Keratinocyte (primary cell): ENCODE measurements at regions not wholly inside any gene's neighbourhood (a gene's known extent, or its start where the extent isn't known, plus 50 kb on each side); places are given as distances from the start of the nearest gene placed in this dataset.

Source experiments
- DNase-seq: peaks from one replicate; pipeline ENCODE4 v3.0.0-alpha.2; 2011; ENCODE audit warnings: low read depth, missing footprints, low spot score
- FAIRE-seq: peaks from 2 replicates; lab custom pipeline; 2011; peaks lifted over from hg19 to GRCh38; lab: Jason Lieb, UNC
- H2AFZ ChIP-seq: 2 replicates; pipeline ENCODE4 v1.6.0; 2012; ENCODE audit warnings: low read length, control low read depth, inconsistent platforms; ENCODE audit not compliant: control insufficient read depth
- H3K27ac ChIP-seq: 2 replicates; pipeline ENCODE4 v1.5.1; 2011; ENCODE audit warnings: low read length; ENCODE audit not compliant: control insufficient read depth, insufficient read depth
- H3K27me3 ChIP-seq: 3 replicates; pipeline ENCODE4 v1.6.0; 2011; ENCODE audit warnings: low read length; ENCODE audit not compliant: control insufficient read depth, insufficient read depth; ENCODE audit errors: extremely low read depth
- H3K36me3 ChIP-seq, 2 experiments: 2 replicates in 1 of 2; 3 replicates in 1 of 2; pipeline ENCODE4 v1.5.1; 2011; ENCODE audit warnings: low read length in 2 of 2, mild to moderate bottlenecking in 1 of 2; ENCODE audit not compliant: control insufficient read depth in 2 of 2, insufficient read depth in 2 of 2; ENCODE audit errors: extremely low read depth in 1 of 2
- H3K4me1 ChIP-seq: 3 replicates; pipeline ENCODE4 v1.5.1; 2011; ENCODE audit warnings: low read length; ENCODE audit not compliant: control insufficient read depth, insufficient read depth; ENCODE audit errors: extremely low read depth
- H3K4me2 ChIP-seq: 3 replicates; pipeline ENCODE4 v1.6.0; 2011; ENCODE audit warnings: low read depth, low read length; ENCODE audit not compliant: control insufficient read depth, insufficient read depth; ENCODE audit errors: extremely low read depth
- H3K4me3 ChIP-seq, 3 experiments: fragments of 200-600 bp in 1 of 3; sonication (generic) in 1 of 3; 2 replicates in 2 of 3; 3 replicates in 1 of 3; pipeline ENCODE4 v1.5.1; 2011 to 2016; ENCODE audit warnings: low read length in 3 of 3, mild to moderate bottlenecking in 3 of 3, control low read depth in 2 of 3, inconsistent platforms in 1 of 3, low read depth in 1 of 3, mixed read lengths in 1 of 3, mixed run types in 1 of 3, moderate library complexity in 1 of 3; ENCODE audit not compliant: control insufficient read depth in 2 of 3, insufficient read depth in 2 of 3; ENCODE audit errors: extremely low read depth in 1 of 3
- H3K79me2 ChIP-seq: 2 replicates; pipeline ENCODE4 v1.6.0; 2012; ENCODE audit warnings: low read length; ENCODE audit not compliant: control insufficient read depth, insufficient read depth
- H3K9ac ChIP-seq: 3 replicates; pipeline ENCODE4 v1.6.0; 2011; ENCODE audit warnings: low read length; ENCODE audit not compliant: control insufficient read depth, insufficient read depth; ENCODE audit errors: extremely low read depth
- H3K9me1 ChIP-seq: 3 replicates; pipeline ENCODE4 v1.6.0; 2011; ENCODE audit warnings: low read length; ENCODE audit not compliant: control insufficient read depth, insufficient read depth; ENCODE audit errors: extremely low read depth
- H3K9me3 ChIP-seq: 2 replicates; pipeline ENCODE4 v1.5.1; 2012; ENCODE audit warnings: low read depth, low read length; ENCODE audit not compliant: control insufficient read depth
- H4K20me1 ChIP-seq: 3 replicates; pipeline ENCODE4 v1.6.0; 2011; ENCODE audit warnings: low read length; ENCODE audit not compliant: control insufficient read depth, insufficient read depth; ENCODE audit errors: extremely low read depth
- EZH2 ChIP-seq: IDR thresholded peaks from one replicate; pipeline ENCODE4 v1.6.1; 2012; ENCODE audit warnings: inconsistent platforms, mild to moderate bottlenecking, low read length, moderate library complexity
- dilution Hi-C: fragments of 300-500 bp; cut with MboI; formaldehyde crosslinking; loops from one replicate; pipeline ENCODE4 v1.7.0; 2020; ENCODE audit warnings: low sequenced_read_pairs; ENCODE audit not compliant: extremely low pct_ligation_motif_present
- TF ChIP-seq, protein P1 (sequence below), 3 experiments: IDR thresholded peaks in 1 of 3; conservative IDR thresholded peaks in 1 of 3; optimal IDR thresholded peaks in 1 of 3; 2 replicates in 2 of 3; 3 replicates in 1 of 3; pipeline versions ENCODE3 to v1.5.1; 2011; ENCODE audit warnings: low read length in 3 of 3, mild to moderate bottlenecking in 3 of 3, moderate library complexity in 2 of 3, control low read depth in 1 of 3, inconsistent platforms in 1 of 3; ENCODE audit not compliant: insufficient read depth in 2 of 3; ENCODE audit errors: extremely low read depth in 1 of 3

GRCh38 chr11:71199226-71199820, 53.1 kb downstream of the SHANK2 start:
- Histone ChIP-seq H4K20me1 (no peaks in the 10 kb centered on the region), H3K9me1 (no peaks in the 10 kb centered on the region), H3K9ac (no peak overlapping the region), H2AFZ (no peak overlapping the region), H3K79me2 (no peaks in the 10 kb centered on the region), H3K36me3 (no peaks in the 10 kb centered on the region), H3K4me1 (no peaks in the 10 kb centered on the region), H3K9me3 (no peaks in the 10 kb centered on the region), H3K4me3 (no peak overlapping the region), H3K27me3 (no peaks in the 10 kb centered on the region), H3K27ac (no peak overlapping the region), H3K4me2 (no peak overlapping the region)
- TF ChIP-seq EZH2: no peak
- TF ChIP-seq, protein P1, sequence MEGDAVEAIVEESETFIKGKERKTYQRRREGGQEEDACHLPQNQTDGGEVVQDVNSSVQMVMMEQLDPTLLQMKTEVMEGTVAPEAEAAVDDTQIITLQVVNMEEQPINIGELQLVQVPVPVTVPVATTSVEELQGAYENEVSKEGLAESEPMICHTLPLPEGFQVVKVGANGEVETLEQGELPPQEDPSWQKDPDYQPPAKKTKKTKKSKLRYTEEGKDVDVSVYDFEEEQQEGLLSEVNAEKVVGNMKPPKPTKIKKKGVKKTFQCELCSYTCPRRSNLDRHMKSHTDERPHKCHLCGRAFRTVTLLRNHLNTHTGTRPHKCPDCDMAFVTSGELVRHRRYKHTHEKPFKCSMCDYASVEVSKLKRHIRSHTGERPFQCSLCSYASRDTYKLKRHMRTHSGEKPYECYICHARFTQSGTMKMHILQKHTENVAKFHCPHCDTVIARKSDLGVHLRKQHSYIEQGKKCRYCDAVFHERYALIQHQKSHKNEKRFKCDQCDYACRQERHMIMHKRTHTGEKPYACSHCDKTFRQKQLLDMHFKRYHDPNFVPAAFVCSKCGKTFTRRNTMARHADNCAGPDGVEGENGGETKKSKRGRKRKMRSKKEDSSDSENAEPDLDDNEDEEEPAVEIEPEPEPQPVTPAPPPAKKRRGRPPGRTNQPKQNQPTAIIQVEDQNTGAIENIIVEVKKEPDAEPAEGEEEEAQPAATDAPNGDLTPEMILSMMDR (optimal IDR thresholded peaks at IDR 0.05 in 1 of 3, IDR thresholded peaks at IDR 0.05 in 1 of 3, conservative IDR thresholded peaks at IDR 0.05 in 1 of 3; ENCODE audit: extremely low read depth in 1 of 3, insufficient read depth in 2 of 3, low read length in 3 of 3): no peak
- FAIRE-seq: no peak
- dilution Hi-C loops: no loop called here
- no peak for DNase-seq

- H3K4me1 ChIP-seq: no peaks in the 10 kb centered on the region
- FAIRE-seq: no peak
- H3K9me3 ChIP-seq: no peaks in the 10 kb centered on the region
- no peak overlapping the region for H3K4me2 ChIP-seq
- H3K27ac ChIP-seq: no peak overlapping the region
- H2AFZ ChIP-seq: no peak overlapping the region
- H3K79me2 ChIP-seq: no peaks in the 10 kb centered on the region
- H3K4me3 ChIP-seq: no peak overlapping the region
- no peaks in the 10 kb centered on the region for H3K9me1 ChIP-seq
- DNase-seq: no peak
- H4K20me1 ChIP-seq: no peaks in the 10 kb centered on the region
- dilution Hi-C loops: no loop called here
- no peaks in the 10 kb centered on the region for H3K36me3 ChIP-seq
- H3K9ac ChIP-seq: no peak overlapping the region
- TF ChIP-seq EZH2: no peak
- TF ChIP-seq, protein P1 (optimal IDR thresholded peaks at IDR 0.05 in 1 of 3, IDR thresholded peaks at IDR 0.05 in 1 of 3, conservative IDR thresholded peaks at IDR 0.05 in 1 of 3; ENCODE audit: extremely low read depth in 1 of 3, insufficient read depth in 2 of 3, low read length in 3 of 3): no peak
- H3K27me3 ChIP-seq: no peaks in the 10 kb centered on the region
Observed at GRCh38 chr11:71198823-71199165, 53.6 kb downstream of the SHANK2 start.
